Neural crest cell (in vitro differentiated cells): ENCODE measurements at regions not wholly inside any gene's neighbourhood (a gene's known extent, or its start where the extent isn't known, plus 50 kb on each side); places are given as distances from the start of the nearest gene placed in this dataset.

Experiments
- DNase-seq: peaks from one replicate; pipeline ENCODE4 v3.0.0; 2021; ENCODE audit warnings: low read depth, mixed read lengths, low spot score
- H3K27ac Mint-ChIP-seq: one replicate; pipeline ENCODE4 v1.8.0; 2021; ENCODE audit warnings: mild to moderate bottlenecking, mixed read lengths; ENCODE audit not compliant: unreplicated experiment
- H3K27me3 Mint-ChIP-seq: 2 replicates; pipeline ENCODE4 v1.8.0; 2021; ENCODE audit warnings: low read depth, mild to moderate bottlenecking, mixed read lengths
- H3K36me3 Mint-ChIP-seq: 2 replicates; pipeline ENCODE4 v1.8.0; 2021; ENCODE audit warnings: low read depth, mild to moderate bottlenecking, mixed read lengths
- H3K4me1 Mint-ChIP-seq: 2 replicates; pipeline ENCODE4 v1.8.0; 2021; ENCODE audit warnings: mixed read lengths
- H3K4me3 Mint-ChIP-seq: one replicate; pipeline ENCODE4 v1.8.0; 2021; ENCODE audit warnings: mild to moderate bottlenecking, mixed read lengths
- H3K9me3 Mint-ChIP-seq: 2 replicates; pipeline ENCODE4 v1.8.0; 2021; ENCODE audit warnings: mixed read lengths
- CTCF ChIP-seq: fragments of 200-600 bp; sonication (generic); conservative IDR thresholded peaks from 2 replicates; pipeline ENCODE4 v1.5.0; 2021; ENCODE audit warnings: antibody characterized with exemption, mild to moderate bottlenecking

GRCh38 chr18:44047585-44047984, 633.1 kb upstream of the SETBP1 start:
- H3K27me3 Mint-ChIP-seq: peaks cover 2% of the 10 kb centered on the region

GRCh38 chr18:44048435-44048834, 632.3 kb upstream of the SETBP1 start:
- no peaks in the 10 kb centered on the region for H3K4me1 Mint-ChIP-seq
- TF ChIP-seq CTCF: no peak
- H3K27me3 Mint-ChIP-seq: peaks cover 2% of the 10 kb centered on the region
- H3K36me3 Mint-ChIP-seq: no peaks in the 10 kb centered on the region
- H3K4me3 Mint-ChIP-seq: no peak overlapping the region
- H3K27ac Mint-ChIP-seq: no peak overlapping the region
- no peaks in the 10 kb centered on the region for H3K9me3 Mint-ChIP-seq
- DNase-seq: no peak

More at GRCh38 chr18:44047585-44047984, 633.1 kb upstream of the SETBP1 start:
- Mint-ChIP-seq H3K4me3 (no peak overlapping the region), H3K4me1 (no peaks in the 10 kb centered on the region), H3K9me3 (no peaks in the 10 kb centered on the region), H3K27ac (no peak overlapping the region), H3K36me3 (no peaks in the 10 kb centered on the region)
- DNase-seq: no peak
- TF ChIP-seq CTCF: no peak

GRCh38 chr18:44048846-44049245, 631.8 kb upstream of the SETBP1 start:
- Mint-ChIP-seq H3K4me3 (no peak overlapping the region), H3K9me3 (no peaks in the 10 kb centered on the region), H3K36me3 (no peaks in the 10 kb centered on the region), H3K27me3 (peaks cover 2% of the 10 kb centered on the region), H3K27ac (no peak overlapping the region), H3K4me1 (no peaks in the 10 kb centered on the region)
- no peak for TF ChIP-seq CTCF
- DNase-seq: no peak

GRCh38 chr18:44051026-44051425, 629.7 kb upstream of the SETBP1 start:
- no peaks in the 10 kb centered on the region for H3K27me3 Mint-ChIP-seq
- H3K9me3 Mint-ChIP-seq: no peaks in the 10 kb centered on the region
- no peak for DNase-seq
- no peak overlapping the region for H3K27ac Mint-ChIP-seq
- H3K4me3 Mint-ChIP-seq: no peak overlapping the region
- H3K36me3 Mint-ChIP-seq: no peaks in the 10 kb centered on the region
- H3K4me1 Mint-ChIP-seq: no peaks in the 10 kb centered on the region
- TF ChIP-seq CTCF: no peak

GRCh38 chr18:44054514-44054913, 626.2 kb upstream of the SETBP1 start:
- no peak overlapping the region for H3K27ac Mint-ChIP-seq

More at GRCh38 chr18:44054514-44054913, 626.2 kb upstream of the SETBP1 start:
- Mint-ChIP-seq H3K4me1 (no peaks in the 10 kb centered on the region), H3K36me3 (no peaks in the 10 kb centered on the region), H3K9me3 (no peaks in the 10 kb centered on the region), H3K4me3 (no peak overlapping the region), H3K27me3 (no peaks in the 10 kb centered on the region)
- TF ChIP-seq CTCF: no peak
- DNase-seq: no peak
